HepG2 (cell line): ENCODE measurements at regions not wholly inside any gene's neighbourhood (a gene's known extent, or its start where the extent isn't known, plus 50 kb on each side); places are given as distances from the start of the nearest gene placed in this dataset.

Source experiments
- ATF1 ChIP-seq: IDR thresholded peaks from 2 replicates; pipeline ENCODE4 v1.6.1; 2016; ENCODE audit warnings: mild to moderate bottlenecking, control low read depth
- HDAC1 ChIP-seq: sonication (generic); formaldehyde crosslinking; IDR thresholded peaks from 2 replicates; pipeline ENCODE4 v1.5.1; 2020; ENCODE audit warnings: mild to moderate bottlenecking, missing genetic modification reagents
- KLF9 ChIP-seq: IDR thresholded peaks from 2 replicates; pipeline ENCODE4 v1.6.1; 2016; ENCODE audit warnings: low read depth
- MED13 ChIP-seq: sonication (generic); formaldehyde crosslinking; IDR thresholded peaks from 2 replicates; pipeline ENCODE4 v1.5.0; 2020; ENCODE audit warnings: missing genetic modification reagents
- MXI1 ChIP-seq: IDR thresholded peaks from 3 replicates; pipeline ENCODE4 v1.6.1; 2012; ENCODE audit warnings: low read depth, low read length, inconsistent platforms, borderline replicate concordance
- NR2F1 ChIP-seq, 2 experiments: fragments of 450-650 bp in 1 of 2; formaldehyde crosslinking in 1 of 2; IDR thresholded peaks; 2 replicates each; pipeline versions ENCODE4 v1.5.0 to v1.6.1; 2016 to 2020; ENCODE audit warnings: mild to moderate bottlenecking in 1 of 2, missing compliant biosample characterization in 1 of 2, missing genetic modification reagents in 1 of 2, moderate library complexity in 1 of 2
- NR2F6 ChIP-seq, 2 experiments: IDR thresholded peaks; 2 replicates each; pipeline ENCODE4 v1.6.1; 2016; ENCODE audit warnings: antibody characterized with exemption in 1 of 2, mild to moderate bottlenecking in 1 of 2
- PLSCR1 ChIP-seq: sonication (generic); formaldehyde crosslinking; IDR thresholded peaks from 2 replicates; pipeline ENCODE4 v1.5.0; 2020; ENCODE audit warnings: missing genetic modification reagents, mild to moderate bottlenecking, borderline replicate concordance
- SP140L ChIP-seq: sonication (generic); formaldehyde crosslinking; IDR thresholded peaks from 2 replicates; pipeline ENCODE4 v1.4.0; 2020; ENCODE audit warnings: missing genetic modification reagents, borderline replicate concordance
- TOE1 ChIP-seq: sonication (generic); formaldehyde crosslinking; IDR thresholded peaks from 2 replicates; pipeline ENCODE4 v1.4.0; 2020; ENCODE audit warnings: mild to moderate bottlenecking, missing genetic modification reagents
- ZNF143 ChIP-seq: sonication (generic); formaldehyde crosslinking; IDR thresholded peaks from 2 replicates; pipeline ENCODE4 v1.4.0; 2020; ENCODE audit warnings: missing genetic modification reagents
- ZNF550 ChIP-seq: sonication (generic); formaldehyde crosslinking; IDR thresholded peaks from 2 replicates; pipeline ENCODE4 v1.4.0; 2020; ENCODE audit warnings: mild to moderate bottlenecking, missing genetic modification reagents, borderline replicate concordance
- ZNF567 ChIP-seq: sonication (generic); formaldehyde crosslinking; IDR thresholded peaks from 2 replicates; pipeline ENCODE4 v1.8.1; 2023; ENCODE audit warnings: mild to moderate bottlenecking, missing genetic modification reagents, borderline replicate concordance
- ZNF660 ChIP-seq: sonication (generic); formaldehyde crosslinking; IDR thresholded peaks from 2 replicates; pipeline ENCODE4 v1.5.1; 2020; ENCODE audit warnings: mild to moderate bottlenecking, low read depth, missing genetic modification reagents, borderline replicate concordance
- ZNF784 ChIP-seq: sonication (generic); formaldehyde crosslinking; IDR thresholded peaks from 2 replicates; pipeline ENCODE4 v1.5.1; 2020; ENCODE audit warnings: missing genetic modification reagents, mild to moderate bottlenecking, borderline replicate concordance
- ZSCAN25 ChIP-seq: sonication (generic); formaldehyde crosslinking; IDR thresholded peaks from 2 replicates; pipeline ENCODE4 v1.8.0; 2022; ENCODE audit warnings: mild to moderate bottlenecking, missing genetic modification reagents
- TF ChIP-seq, protein P1 (sequence below): sonication (generic); formaldehyde crosslinking; IDR thresholded peaks from 2 replicates; pipeline ENCODE4 v1.9.0; 2021; ENCODE audit warnings: missing genetic modification reagents, borderline replicate concordance
- TF ChIP-seq, protein P2 (sequence below): IDR thresholded peaks from 2 replicates; pipeline ENCODE4 v1.6.1; 2016; ENCODE audit warnings: low read depth, borderline replicate concordance
- TF ChIP-seq, protein P3 (sequence below): sonication (generic); formaldehyde crosslinking; IDR thresholded peaks from 2 replicates; pipeline ENCODE4 v1.5.1; 2020; ENCODE audit warnings: missing genetic modification reagents, mild to moderate bottlenecking, borderline replicate concordance
- TF ChIP-seq, protein P4 (sequence below): sonication (generic); formaldehyde crosslinking; IDR thresholded peaks from 2 replicates; pipeline ENCODE4 v1.4.0; 2020; ENCODE audit warnings: missing genetic modification reagents, borderline replicate concordance

DNA sequence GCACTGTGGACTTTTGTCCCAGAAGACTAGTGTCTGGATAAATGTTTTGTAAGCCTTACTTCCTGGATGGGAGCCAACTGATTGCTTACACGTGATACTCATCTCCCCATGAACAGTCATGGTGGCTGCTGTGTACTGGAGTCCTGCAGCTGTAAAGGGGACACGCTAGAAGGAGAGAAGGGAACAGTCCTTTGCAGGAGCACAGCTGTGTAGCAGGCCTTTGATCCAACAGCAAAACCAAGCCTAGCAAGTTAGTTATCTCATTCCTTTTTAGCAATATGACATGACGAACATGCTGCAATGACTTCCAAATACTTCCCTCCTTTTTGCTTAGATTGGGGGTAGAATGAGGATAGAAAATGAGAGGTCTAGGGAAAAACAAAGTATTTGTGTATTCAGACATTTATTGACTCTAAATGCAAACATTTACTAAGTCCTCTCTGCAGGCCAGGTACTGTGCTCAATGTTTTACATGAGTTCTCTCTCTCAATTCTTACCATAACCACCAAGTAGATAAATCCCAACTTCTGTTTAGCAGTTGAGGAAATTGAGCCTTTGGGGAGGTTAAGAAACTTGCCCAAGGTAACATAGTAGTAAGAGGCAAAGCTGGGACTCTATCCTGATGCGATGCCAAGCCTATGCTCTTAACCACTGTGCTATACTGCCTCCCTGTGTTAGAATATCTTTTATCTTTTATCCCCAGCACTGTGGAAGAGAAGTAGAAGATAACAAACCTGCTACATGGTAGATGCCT lies 55.4 kb upstream of the CD28 start (continued):
- TF ChIP-seq, protein P1, sequence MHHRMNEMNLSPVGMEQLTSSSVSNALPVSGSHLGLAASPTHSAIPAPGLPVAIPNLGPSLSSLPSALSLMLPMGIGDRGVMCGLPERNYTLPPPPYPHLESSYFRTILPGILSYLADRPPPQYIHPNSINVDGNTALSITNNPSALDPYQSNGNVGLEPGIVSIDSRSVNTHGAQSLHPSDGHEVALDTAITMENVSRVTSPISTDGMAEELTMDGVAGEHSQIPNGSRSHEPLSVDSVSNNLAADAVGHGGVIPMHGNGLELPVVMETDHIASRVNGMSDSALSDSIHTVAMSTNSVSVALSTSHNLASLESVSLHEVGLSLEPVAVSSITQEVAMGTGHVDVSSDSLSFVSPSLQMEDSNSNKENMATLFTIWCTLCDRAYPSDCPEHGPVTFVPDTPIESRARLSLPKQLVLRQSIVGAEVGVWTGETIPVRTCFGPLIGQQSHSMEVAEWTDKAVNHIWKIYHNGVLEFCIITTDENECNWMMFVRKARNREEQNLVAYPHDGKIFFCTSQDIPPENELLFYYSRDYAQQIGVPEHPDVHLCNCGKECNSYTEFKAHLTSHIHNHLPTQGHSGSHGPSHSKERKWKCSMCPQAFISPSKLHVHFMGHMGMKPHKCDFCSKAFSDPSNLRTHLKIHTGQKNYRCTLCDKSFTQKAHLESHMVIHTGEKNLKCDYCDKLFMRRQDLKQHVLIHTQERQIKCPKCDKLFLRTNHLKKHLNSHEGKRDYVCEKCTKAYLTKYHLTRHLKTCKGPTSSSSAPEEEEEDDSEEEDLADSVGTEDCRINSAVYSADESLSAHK (CRISPR knock-in tag) = no peak
- no peak for TF ChIP-seq ZNF660 (CRISPR knock-in tag)
- TF ChIP-seq, protein P2, sequence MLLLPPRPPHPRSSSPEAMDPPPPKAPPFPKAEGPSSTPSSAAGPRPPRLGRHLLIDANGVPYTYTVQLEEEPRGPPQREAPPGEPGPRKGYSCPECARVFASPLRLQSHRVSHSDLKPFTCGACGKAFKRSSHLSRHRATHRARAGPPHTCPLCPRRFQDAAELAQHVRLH = no peak; the same call in 1 of the 2 replicates
- TF ChIP-seq, protein P3, sequence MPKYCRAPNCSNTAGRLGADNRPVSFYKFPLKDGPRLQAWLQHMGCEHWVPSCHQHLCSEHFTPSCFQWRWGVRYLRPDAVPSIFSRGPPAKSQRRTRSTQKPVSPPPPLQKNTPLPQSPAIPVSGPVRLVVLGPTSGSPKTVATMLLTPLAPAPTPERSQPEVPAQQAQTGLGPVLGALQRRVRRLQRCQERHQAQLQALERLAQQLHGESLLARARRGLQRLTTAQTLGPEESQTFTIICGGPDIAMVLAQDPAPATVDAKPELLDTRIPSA (CRISPR knock-in tag) = no peak
- no peak for TF ChIP-seq TOE1 (CRISPR knock-in tag)
- peak; percentile 78 for TF ChIP-seq HDAC1 (CRISPR knock-in tag)
- no peak for TF ChIP-seq MED13 (CRISPR knock-in tag)
- no peak for TF ChIP-seq SP140L
- no peak for TF ChIP-seq PLSCR1 (CRISPR knock-in tag)
- no peak for TF ChIP-seq ZNF550
- 0 out of 2 replicates have a peak, but pooled peaks have one; percentile 16 for TF ChIP-seq NR2F6 (IDR thresholded peaks at IDR 0.05)
- TF ChIP-seq NR2F6 (CRISPR knock-in tag; IDR thresholded peaks at IDR 0.05) = peak; percentile 69
- TF ChIP-seq MXI1 = peak; percentile 34; the same call in 1 of the 3 replicates
- TF ChIP-seq ZSCAN25 (CRISPR knock-in tag) = 0 out of 2 replicates have a peak, but pooled peaks have one; percentile 12
- TF ChIP-seq ATF1 (CRISPR knock-in tag) = peak; percentile 53; the same call in 1 of the 2 replicates
- no peak; the same call in 1 of the 2 replicates for TF ChIP-seq ZNF143 (CRISPR knock-in tag)
- TF ChIP-seq ZNF784 (CRISPR knock-in tag) = no peak
- TF ChIP-seq, protein P4, sequence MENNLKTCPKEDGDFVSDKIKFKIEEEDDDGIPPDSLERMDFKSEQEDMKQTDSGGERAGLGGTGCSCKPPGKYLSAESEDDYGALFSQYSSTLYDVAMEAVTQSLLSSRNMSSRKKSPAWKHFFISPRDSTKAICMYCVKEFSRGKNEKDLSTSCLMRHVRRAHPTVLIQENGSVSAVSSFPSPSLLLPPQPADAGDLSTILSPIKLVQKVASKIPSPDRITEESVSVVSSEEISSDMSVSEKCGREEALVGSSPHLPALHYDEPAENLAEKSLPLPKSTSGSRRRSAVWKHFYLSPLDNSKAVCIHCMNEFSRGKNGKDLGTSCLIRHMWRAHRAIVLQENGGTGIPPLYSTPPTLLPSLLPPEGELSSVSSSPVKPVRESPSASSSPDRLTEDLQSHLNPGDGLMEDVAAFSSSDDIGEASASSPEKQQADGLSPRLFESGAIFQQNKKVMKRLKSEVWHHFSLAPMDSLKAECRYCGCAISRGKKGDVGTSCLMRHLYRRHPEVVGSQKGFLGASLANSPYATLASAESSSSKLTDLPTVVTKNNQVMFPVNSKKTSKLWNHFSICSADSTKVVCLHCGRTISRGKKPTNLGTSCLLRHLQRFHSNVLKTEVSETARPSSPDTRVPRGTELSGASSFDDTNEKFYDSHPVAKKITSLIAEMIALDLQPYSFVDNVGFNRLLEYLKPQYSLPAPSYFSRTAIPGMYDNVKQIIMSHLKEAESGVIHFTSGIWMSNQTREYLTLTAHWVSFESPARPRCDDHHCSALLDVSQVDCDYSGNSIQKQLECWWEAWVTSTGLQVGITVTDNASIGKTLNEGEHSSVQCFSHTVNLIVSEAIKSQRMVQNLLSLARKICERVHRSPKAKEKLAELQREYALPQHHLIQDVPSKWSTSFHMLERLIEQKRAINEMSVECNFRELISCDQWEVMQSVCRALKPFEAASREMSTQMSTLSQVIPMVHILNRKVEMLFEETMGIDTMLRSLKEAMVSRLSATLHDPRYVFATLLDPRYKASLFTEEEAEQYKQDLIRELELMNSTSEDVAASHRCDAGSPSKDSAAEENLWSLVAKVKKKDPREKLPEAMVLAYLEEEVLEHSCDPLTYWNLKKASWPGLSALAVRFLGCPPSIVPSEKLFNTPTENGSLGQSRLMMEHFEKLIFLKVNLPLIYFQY (CRISPR knock-in tag) = no peak; the same call in 1 of the 2 replicates
- TF ChIP-seq ZNF567 (CRISPR knock-in tag) = 0 out of 2 replicates have a peak, but pooled peaks have one; percentile 11
- no peak for TF ChIP-seq NR2F1 (CRISPR knock-in tag; IDR thresholded peaks at IDR 0.05)
- peak; percentile 26 for TF ChIP-seq KLF9 (CRISPR knock-in tag)
